ENCODE measurements at regions not wholly inside any gene's neighbourhood (a gene's known extent, or its start where the extent isn't known, plus 50 kb on each side); places are given as distances from the start of the nearest gene placed in this dataset.

- TF ChIP-seq CTCF (conservative IDR thresholded peaks at IDR 0.05) (no peak), EZH2 (IDR thresholded peaks at IDR 0.05; ENCODE audit: low read depth) (no peak)
Observed at GRCh38 chr7:118949031-118949430, 724.5 kb downstream of the ANKRD7 start.
